Retinal pigment epithelial cell (primary cell): ENCODE measurements at regions not wholly inside any gene's neighbourhood (a gene's known extent, or its start where the extent isn't known, plus 50 kb on each side); places are given as distances from the start of the nearest gene placed in this dataset.

ENCODE experiments used
- DNase-seq: peaks from one replicate; pipeline ENCODE4 v3.0.0-alpha.2; 2010; ENCODE audit warnings: low read depth
- H3K4me3 ChIP-seq: 2 replicates; pipeline ENCODE4 v1.5.1; 2011; ENCODE audit warnings: mild to moderate bottlenecking, low read length, control low read depth, moderate library complexity
- CTCF ChIP-seq: conservative IDR thresholded peaks from 2 replicates; pipeline ENCODE4 v1.5.1; 2011; ENCODE audit warnings: low read depth, low read length, control low read depth, inconsistent platforms

GRCh38 chr5:94045839-94046782 lies 304.7 kb upstream of the POU5F2 start:
- TF ChIP-seq CTCF, result no peak
- no peak overlapping the region for H3K4me3 ChIP-seq

GRCh38 chr5:94043311-94043710 lies 301.9 kb upstream of the POU5F2 start:
- no peak overlapping the region for H3K4me3 ChIP-seq
- DNase-seq, result no peak
- TF ChIP-seq CTCF, result no peak

More at GRCh38 chr5:94045839-94046782, 304.7 kb upstream of the POU5F2 start:
- DNase-seq, result no peak

- TF ChIP-seq CTCF, result no peak
- no peak for DNase-seq
- no peak overlapping the region for H3K4me3 ChIP-seq
Measured at GRCh38 chr5:94040591-94041148, 299.3 kb upstream of the POU5F2 start.

GRCh38 chr5:94039101-94039500 lies 297.7 kb upstream of the POU5F2 start:
- no peak for TF ChIP-seq CTCF
- no peak overlapping the region for H3K4me3 ChIP-seq
- DNase-seq, result no peak

GRCh38 chr5:94031631-94032030 lies 290.2 kb upstream of the POU5F2 start:
- TF ChIP-seq CTCF, result no peak
- H3K4me3 ChIP-seq, result no peak overlapping the region
- DNase-seq, result no peak

- no peak for DNase-seq
- no peak overlapping the region for H3K4me3 ChIP-seq
- no peak for TF ChIP-seq CTCF
Measured at GRCh38 chr5:94028001-94028400, 286.6 kb upstream of the POU5F2 start.

GRCh38 chr5:94027145-94027544 lies 285.7 kb upstream of the POU5F2 start:
- no peak for DNase-seq
- TF ChIP-seq CTCF, result no peak
- H3K4me3 ChIP-seq, result no peak overlapping the region
